Neuronal stem cell (in vitro differentiated cells): ENCODE measurements at regions not wholly inside any gene's neighbourhood (a gene's known extent, or its start where the extent isn't known, plus 50 kb on each side); places are given as distances from the start of the nearest gene placed in this dataset.

Experiments used
- DNase-seq: peaks from one replicate; pipeline ENCODE4 v3.0.0-alpha.2; 2013; ENCODE audit warnings: low spot score
- H2AFZ ChIP-seq: one replicate; pipeline ENCODE4 v1.6.1; 2013; ENCODE audit warnings: mild to moderate bottlenecking, low read length, inconsistent platforms
- H2AK5ac ChIP-seq: 2 replicates; pipeline ENCODE4 v1.6.1; 2013; ENCODE audit warnings: low read depth, mild to moderate bottlenecking, inconsistent platforms, low read length, moderate library complexity, mixed read lengths
- H2BK120ac ChIP-seq: 2 replicates; pipeline ENCODE4 v1.6.1; 2013; ENCODE audit warnings: low read depth, mild to moderate bottlenecking, inconsistent platforms, low read length, moderate library complexity, mixed read lengths
- H2BK12ac ChIP-seq: one replicate; pipeline ENCODE4 v1.6.1; 2013; ENCODE audit warnings: low read length, inconsistent platforms
- H2BK15ac ChIP-seq: 2 replicates; pipeline ENCODE4 v1.6.1; 2013; ENCODE audit warnings: mild to moderate bottlenecking, low read length, inconsistent platforms, mixed read lengths
- H2BK5ac ChIP-seq: one replicate; pipeline ENCODE4 v1.6.1; 2013; ENCODE audit warnings: inconsistent platforms, mild to moderate bottlenecking, low read length, moderate library complexity
- H3K14ac ChIP-seq: one replicate; pipeline ENCODE4 v1.6.1; 2013; ENCODE audit warnings: low read length, inconsistent platforms
- H3K18ac ChIP-seq: 2 replicates; pipeline ENCODE4 v1.6.1; 2013; ENCODE audit warnings: low read length, inconsistent platforms
- H3K23ac ChIP-seq: 2 replicates; pipeline ENCODE4 v1.6.1; 2013; ENCODE audit warnings: low read depth, mild to moderate bottlenecking, mixed read lengths, low read length, inconsistent platforms; ENCODE audit not compliant: poor library complexity
- H3K27ac ChIP-seq: replicated peaks from 3 replicates; pipeline ENCODE4 v1.5.1; 2013; ENCODE audit warnings: low read length, inconsistent platforms
- H3K27me3 ChIP-seq, 3 experiments: 2 replicates each; pipeline ENCODE4 v1.6.1; 2013; ENCODE audit warnings: low read length in 3 of 3, mild to moderate bottlenecking in 2 of 3, inconsistent platforms in 1 of 3, low read depth in 1 of 3, mixed read lengths in 1 of 3, moderate library complexity in 1 of 3; ENCODE audit not compliant: control insufficient read depth in 3 of 3, insufficient read depth in 3 of 3
- H3K36me3 ChIP-seq, 2 donors: replicated peaks in 1 of 2; 2 replicates each; pipeline ENCODE4 v1.6.1; 2013; ENCODE audit warnings: low read length in 2 of 2; ENCODE audit not compliant: control insufficient read depth in 2 of 2, insufficient read depth in 2 of 2
- H3K4ac ChIP-seq: 2 replicates; pipeline ENCODE4 v1.6.1; 2013; ENCODE audit warnings: inconsistent platforms, mild to moderate bottlenecking, low read length, moderate library complexity
- H3K4me1 ChIP-seq, 2 donors: 1 replicate in 1 of 2; 2 replicates in 1 of 2; pipeline ENCODE4 v1.6.1; 2013; ENCODE audit warnings: low read length in 2 of 2, low read depth in 1 of 2; ENCODE audit not compliant: control insufficient read depth in 2 of 2, insufficient read depth in 1 of 2
- H3K4me2 ChIP-seq: one replicate; pipeline ENCODE4 v1.6.1; 2013; ENCODE audit warnings: mild to moderate bottlenecking, low read length, inconsistent platforms; ENCODE audit not compliant: insufficient read depth, poor library complexity, severe bottlenecking
- H3K4me3 ChIP-seq, 2 donors: 2 replicates each; pipeline ENCODE4 v1.5.1; 2013; ENCODE audit warnings: low read length in 2 of 2, mild to moderate bottlenecking in 2 of 2, inconsistent platforms in 1 of 2, moderate library complexity in 1 of 2
- H3K79me1 ChIP-seq: one replicate; pipeline ENCODE4 v1.6.1; 2013; ENCODE audit warnings: low read depth, mild to moderate bottlenecking, inconsistent platforms, low read length, moderate library complexity
- H3K9ac ChIP-seq: one replicate; pipeline ENCODE4 v1.6.1; 2013; ENCODE audit warnings: mild to moderate bottlenecking, low read depth, low read length, inconsistent platforms; ENCODE audit not compliant: poor library complexity
- H3K9me3 ChIP-seq, 2 donors: replicated peaks in 1 of 2; 2 replicates each; pipeline versions ENCODE3 to v1.6.1; 2013; ENCODE audit warnings: low read length in 2 of 2, mild to moderate bottlenecking in 2 of 2, inconsistent platforms in 1 of 2, low read depth in 1 of 2, mixed read lengths in 1 of 2, moderate library complexity in 1 of 2; ENCODE audit not compliant: control insufficient read depth in 2 of 2, insufficient read depth in 1 of 2
- H4K8ac ChIP-seq: one replicate; pipeline ENCODE4 v1.6.1; 2013; ENCODE audit warnings: low read depth, mild to moderate bottlenecking, inconsistent platforms, low read length, moderate library complexity
- H4K91ac ChIP-seq: one replicate; pipeline ENCODE4 v1.6.1; 2013; ENCODE audit warnings: low read length, low read depth, mild to moderate bottlenecking, inconsistent platforms; ENCODE audit not compliant: poor library complexity
- WGBS, 2 donors: extraction: QIAGEN DNeasy Blood & Tissue Kit; methylation state at CpG; one replicate each; pipeline ENCODE4 v1.1.7; 2013; ENCODE audit warnings: missing lambda C conversion rate in 2 of 2, mixed read lengths in 1 of 2; ENCODE audit not compliant: insufficient read length in 2 of 2, insufficient replicate concordance in 1 of 2; ENCODE audit errors: extremely low coverage in 2 of 2; 5-methylcytosine and 5-hydroxymethylcytosine counted together

- Histone ChIP-seq H3K27ac (no peak overlapping the region), H3K18ac (no peak overlapping the region), H3K27me3 (no peaks in the 10 kb centered on the region), H2AFZ (no peak overlapping the region), H3K23ac (no peak overlapping the region), H2BK120ac (no peak overlapping the region), H3K9me3 (no peaks in the 10 kb centered on the region), H3K14ac (no peak overlapping the region), H3K4me2 (no peak overlapping the region), H3K36me3 (no peaks in the 10 kb centered on the region), H3K4me3 (no peak overlapping the region), H3K79me1 (peaks cover 2% of the 10 kb centered on the region), H3K4me1 (no peaks in the 10 kb centered on the region), H3K9ac (no peak overlapping the region), H2BK5ac (no peak overlapping the region), H2BK12ac (no peak overlapping the region), H4K8ac (no peak overlapping the region), H2AK5ac (no peak overlapping the region), H4K91ac (no peak overlapping the region), H3K4ac (no peak overlapping the region), H2BK15ac (no peak overlapping the region)
- WGBS, 2 donors, result 100% methylated on average over 2 of the region's 5 CpGs; no CpG with 5 or more reads in 1 of the 2 donors
- DNase-seq, result no peak
Measured at GRCh38 chr13:91277013-91277676, 70.3 kb upstream of the MIR17HG start.

GRCh38 chr13:91278291-91278690, 69.2 kb upstream of the MIR17HG start:
- Histone ChIP-seq H2BK15ac (no peak overlapping the region), H3K27me3 (no peaks in the 10 kb centered on the region), H2BK120ac (no peak overlapping the region), H3K14ac (no peak overlapping the region), H2BK12ac (no peak overlapping the region), H3K23ac (no peak overlapping the region), H3K9ac (no peak overlapping the region), H4K8ac (no peak overlapping the region), H3K4me1 (no peaks in the 10 kb centered on the region), H3K9me3 (no peaks in the 10 kb centered on the region), H2BK5ac (no peak overlapping the region), H3K4me3 (no peak overlapping the region), H3K79me1 (peaks cover 2% of the 10 kb centered on the region), H3K18ac (no peak overlapping the region), H3K27ac (no peak overlapping the region), H3K4me2 (no peak overlapping the region), H4K91ac (no peak overlapping the region), H3K36me3 (no peaks in the 10 kb centered on the region), H2AK5ac (no peak overlapping the region), H3K4ac (no peak overlapping the region), H2AFZ (no peak overlapping the region)
- no CpG with 5 or more reads among the region's 3 CpGs for WGBS, 2 donors
- no peak for DNase-seq

DNA sequence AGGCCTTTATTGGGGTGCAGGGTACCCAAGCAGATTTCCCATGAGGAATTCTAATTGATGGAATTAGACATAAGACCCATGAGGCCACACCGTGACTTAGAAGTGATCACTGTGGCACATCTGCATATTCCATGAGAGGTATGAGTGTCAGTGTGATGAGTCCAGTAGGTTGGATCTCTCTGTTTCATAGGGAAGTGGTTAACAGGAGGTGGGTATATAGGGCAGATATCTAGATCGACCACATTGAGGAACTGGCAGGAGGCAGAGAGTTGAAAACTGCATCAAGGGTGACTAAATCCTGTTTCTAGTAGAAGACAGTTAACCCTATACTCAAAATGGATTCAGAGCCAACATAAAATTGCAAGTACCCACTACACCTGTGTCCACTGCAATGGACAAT, 68.6 kb upstream of the MIR17HG start:
- Histone ChIP-seq H3K23ac (no peak overlapping the region), H3K4ac (no peak overlapping the region), H2BK120ac (no peak overlapping the region), H3K9me3 (no peaks in the 10 kb centered on the region), H3K9ac (no peak overlapping the region), H4K8ac (no peak overlapping the region), H3K36me3 (no peaks in the 10 kb centered on the region), H2BK12ac (no peak overlapping the region), H2AK5ac (no peak overlapping the region), H2BK5ac (no peak overlapping the region), H3K4me3 (no peak overlapping the region), H3K27me3 (no peaks in the 10 kb centered on the region), H3K18ac (no peak overlapping the region), H2BK15ac (no peak overlapping the region), H3K4me2 (no peak overlapping the region), H3K27ac (no peak overlapping the region), H3K79me1 (no peaks in the 10 kb centered on the region), H3K14ac (no peak overlapping the region), H2AFZ (no peak overlapping the region), H4K91ac (no peak overlapping the region), H3K4me1 (no peaks in the 10 kb centered on the region)
- WGBS, 2 donors, result no CpG with 5 or more reads among the region's 2 CpGs
- no peak for DNase-seq

DNA sequence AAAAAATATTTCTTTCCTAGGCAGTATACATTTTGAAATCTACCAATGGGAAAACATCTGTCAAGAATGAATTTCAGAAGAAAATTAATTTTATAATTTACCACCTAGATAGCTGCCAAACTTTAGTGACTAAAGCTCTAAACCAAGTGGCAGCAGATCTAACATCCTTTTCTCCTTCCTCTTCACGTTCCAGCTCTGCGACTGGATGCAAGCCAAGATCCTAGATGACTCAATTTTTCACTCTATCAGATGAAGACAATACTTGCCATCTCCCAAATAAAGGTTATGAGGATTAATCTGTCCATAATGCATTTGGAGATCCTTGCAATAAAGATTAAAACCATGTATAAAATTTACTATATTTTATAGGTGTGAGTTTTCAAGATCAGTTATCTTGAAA, 66.7 kb upstream of the MIR17HG start:
- Histone ChIP-seq H3K4me2 (no peak overlapping the region), H4K91ac (no peak overlapping the region), H3K23ac (no peak overlapping the region), H3K4me1 (no peaks in the 10 kb centered on the region), H3K79me1 (no peaks in the 10 kb centered on the region), H3K9ac (no peak overlapping the region), H3K36me3 (no peaks in the 10 kb centered on the region), H3K27ac (no peak overlapping the region), H3K14ac (no peak overlapping the region), H3K4me3 (no peak overlapping the region), H2BK12ac (no peak overlapping the region), H3K4ac (no peak overlapping the region), H3K27me3 (no peaks in the 10 kb centered on the region), H2BK15ac (no peak overlapping the region), H4K8ac (no peak overlapping the region), H2AFZ (no peak overlapping the region), H2AK5ac (no peak overlapping the region), H3K18ac (no peak overlapping the region), H3K9me3 (no peaks in the 10 kb centered on the region), H2BK120ac (no peak overlapping the region), H2BK5ac (no peak overlapping the region)
- no peak for DNase-seq
- no CpG with 5 or more reads among the region's 2 CpGs for WGBS, 2 donors
